ENCODE measurements at regions not wholly inside any gene's neighbourhood (a gene's known extent, or its start where the extent isn't known, plus 50 kb on each side); places are given as distances from the start of the nearest gene placed in this dataset.

DNA sequence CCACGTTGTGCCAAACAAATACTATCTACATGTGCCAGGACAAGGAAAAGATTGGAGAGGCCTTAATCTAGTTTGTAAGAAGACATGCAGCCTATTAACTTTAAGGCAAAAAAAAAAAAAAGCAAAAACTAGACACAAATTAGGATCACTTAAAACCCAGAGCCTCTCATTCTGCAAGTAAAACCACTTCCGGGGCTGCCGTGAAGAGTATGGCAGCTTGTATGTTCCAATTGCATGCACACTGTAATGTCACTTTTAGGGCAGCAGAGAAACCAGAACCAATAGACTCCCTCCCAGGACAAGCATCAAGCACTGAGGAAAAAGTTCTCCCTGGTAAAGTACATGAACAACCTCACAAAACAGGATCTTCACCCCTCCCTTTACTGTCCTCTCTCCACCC, 70.6 kb downstream of the RSL24D1 start:
- H3K4me2 ChIP-seq, result no peak overlapping the region
- H3K27ac ChIP-seq, result no peak overlapping the region
- H3K4me3 ChIP-seq, result no peak overlapping the region
- DNase-seq (ENCODE audit: low read depth in 1 of 2, low spot score in 1 of 2), result no peak
- 56% methylated on average over 3 of the region's 3 CpGs for WGBS (ENCODE audit: missing lambda C conversion rate)
- no peak for ATAC-seq
- CTCF ChIA-PET, result no interaction called here
- POLR2A ChIA-PET, result no interaction called here
- H3K9me3 ChIP-seq, result no peaks in the 10 kb centered on the region
- no peak for TF ChIP-seq ESRRA (IDR thresholded peaks at IDR 0.05; ENCODE audit: borderline replicate concordance, low read length)
- no peak for TF ChIP-seq EP300 (IDR thresholded peaks at IDR 0.05)
- TF ChIP-seq CEBPB (IDR thresholded peaks at IDR 0.05), result no peak
- no peak for TF ChIP-seq MYC (IDR thresholded peaks at IDR 0.05; ENCODE audit: borderline replicate concordance, low read length)
- TF ChIP-seq, protein P1, sequence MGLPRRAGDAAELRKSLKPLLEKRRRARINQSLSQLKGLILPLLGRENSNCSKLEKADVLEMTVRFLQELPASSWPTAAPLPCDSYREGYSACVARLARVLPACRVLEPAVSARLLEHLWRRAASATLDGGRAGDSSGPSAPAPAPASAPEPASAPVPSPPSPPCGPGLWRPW (IDR thresholded peaks at IDR 0.05), result no peak
- TF ChIP-seq EHMT2 (IDR thresholded peaks at IDR 0.05; ENCODE audit: low read depth), result no peak
- TF ChIP-seq MAZ (IDR thresholded peaks at IDR 0.05; ENCODE audit: borderline replicate concordance, low read depth, low read length), result no peak
- TF ChIP-seq NFE2L2 (conservative IDR thresholded peaks at IDR 0.05; ENCODE audit: low read length), result no peak
- no peak for TF ChIP-seq RARB (CRISPR knock-in tag; IDR thresholded peaks at IDR 0.05)
- TF ChIP-seq, protein P2, sequence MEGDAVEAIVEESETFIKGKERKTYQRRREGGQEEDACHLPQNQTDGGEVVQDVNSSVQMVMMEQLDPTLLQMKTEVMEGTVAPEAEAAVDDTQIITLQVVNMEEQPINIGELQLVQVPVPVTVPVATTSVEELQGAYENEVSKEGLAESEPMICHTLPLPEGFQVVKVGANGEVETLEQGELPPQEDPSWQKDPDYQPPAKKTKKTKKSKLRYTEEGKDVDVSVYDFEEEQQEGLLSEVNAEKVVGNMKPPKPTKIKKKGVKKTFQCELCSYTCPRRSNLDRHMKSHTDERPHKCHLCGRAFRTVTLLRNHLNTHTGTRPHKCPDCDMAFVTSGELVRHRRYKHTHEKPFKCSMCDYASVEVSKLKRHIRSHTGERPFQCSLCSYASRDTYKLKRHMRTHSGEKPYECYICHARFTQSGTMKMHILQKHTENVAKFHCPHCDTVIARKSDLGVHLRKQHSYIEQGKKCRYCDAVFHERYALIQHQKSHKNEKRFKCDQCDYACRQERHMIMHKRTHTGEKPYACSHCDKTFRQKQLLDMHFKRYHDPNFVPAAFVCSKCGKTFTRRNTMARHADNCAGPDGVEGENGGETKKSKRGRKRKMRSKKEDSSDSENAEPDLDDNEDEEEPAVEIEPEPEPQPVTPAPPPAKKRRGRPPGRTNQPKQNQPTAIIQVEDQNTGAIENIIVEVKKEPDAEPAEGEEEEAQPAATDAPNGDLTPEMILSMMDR (IDR thresholded peaks at IDR 0.05), result no peak
- TF ChIP-seq, protein P3, sequence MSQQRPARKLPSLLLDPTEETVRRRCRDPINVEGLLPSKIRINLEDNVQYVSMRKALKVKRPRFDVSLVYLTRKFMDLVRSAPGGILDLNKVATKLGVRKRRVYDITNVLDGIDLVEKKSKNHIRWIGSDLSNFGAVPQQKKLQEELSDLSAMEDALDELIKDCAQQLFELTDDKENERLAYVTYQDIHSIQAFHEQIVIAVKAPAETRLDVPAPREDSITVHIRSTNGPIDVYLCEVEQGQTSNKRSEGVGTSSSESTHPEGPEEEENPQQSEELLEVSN (IDR thresholded peaks at IDR 0.05; ENCODE audit: borderline replicate concordance, low read depth), result no peak
- no peak for TF ChIP-seq CBX2 (IDR thresholded peaks at IDR 0.05; ENCODE audit: borderline replicate concordance, low read depth)
- TF ChIP-seq SMC3 (IDR thresholded peaks at IDR 0.05), result no peak
- no peak for TF ChIP-seq HOXB13 (CRISPR knock-in tag; IDR thresholded peaks at IDR 0.05; ENCODE audit: low read depth)
- TF ChIP-seq POLR2AphosphoS2 (conservative IDR thresholded peaks at IDR 0.05; ENCODE audit: low read length), result no peak
- no peak for TF ChIP-seq JUNB (IDR thresholded peaks at IDR 0.05)
- TF ChIP-seq RNF2 (IDR thresholded peaks at IDR 0.05; ENCODE audit: borderline replicate concordance, low read depth), result no peak
- TF ChIP-seq, protein P4, sequence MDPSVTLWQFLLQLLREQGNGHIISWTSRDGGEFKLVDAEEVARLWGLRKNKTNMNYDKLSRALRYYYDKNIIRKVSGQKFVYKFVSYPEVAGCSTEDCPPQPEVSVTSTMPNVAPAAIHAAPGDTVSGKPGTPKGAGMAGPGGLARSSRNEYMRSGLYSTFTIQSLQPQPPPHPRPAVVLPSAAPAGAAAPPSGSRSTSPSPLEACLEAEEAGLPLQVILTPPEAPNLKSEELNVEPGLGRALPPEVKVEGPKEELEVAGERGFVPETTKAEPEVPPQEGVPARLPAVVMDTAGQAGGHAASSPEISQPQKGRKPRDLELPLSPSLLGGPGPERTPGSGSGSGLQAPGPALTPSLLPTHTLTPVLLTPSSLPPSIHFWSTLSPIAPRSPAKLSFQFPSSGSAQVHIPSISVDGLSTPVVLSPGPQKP (IDR thresholded peaks at IDR 0.05; ENCODE audit: low read depth, low read length), result no peak
- TF ChIP-seq JUN (IDR thresholded peaks at IDR 0.05), result no peak
- FAIRE-seq, result no peak
- no peaks in the 10 kb centered on the region for H3K4me1 ChIP-seq

DNA sequence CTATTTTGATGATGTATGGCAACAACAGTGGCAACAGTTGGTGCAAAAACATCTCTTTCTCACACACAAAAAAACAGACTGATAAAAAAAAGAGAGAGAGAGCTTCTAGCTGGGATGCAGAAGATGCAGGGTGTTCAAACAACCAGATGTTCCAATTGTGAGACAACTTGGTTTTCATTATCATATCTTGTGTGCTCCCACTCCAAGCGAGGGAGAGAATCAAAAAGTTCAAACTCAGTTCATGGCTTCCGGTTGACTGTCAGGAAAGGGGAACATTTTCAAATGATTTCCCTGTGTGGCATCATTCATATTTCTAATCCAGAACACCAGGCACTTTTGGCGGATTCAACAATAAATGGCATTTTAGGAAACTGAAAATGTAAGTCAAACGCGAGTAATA, 72.1 kb downstream of the RSL24D1 start:
- no peaks in the 10 kb centered on the region for H3K4me1 ChIP-seq
- POLR2A ChIA-PET, result no interaction called here
- no peak overlapping the region for H3K4me2 ChIP-seq
- CTCF ChIA-PET, result interaction anchor here (0.9 kb wide), 1 partner anchor 44 kb away, joined by 3 read pairs; no protein-coding TSS in a partner anchor
- FAIRE-seq (no peak), DNase-seq (ENCODE audit: low read depth in 1 of 2, low spot score in 1 of 2) (no peak), ATAC-seq (no peak)
- 53% methylated on average over 5 of the region's 5 CpGs for WGBS (ENCODE audit: missing lambda C conversion rate)
- H3K4me3 ChIP-seq, result no peak overlapping the region
- no peak overlapping the region for H3K27ac ChIP-seq
- no peaks in the 10 kb centered on the region for H3K9me3 ChIP-seq
- TF ChIP-seq KDM1A (IDR thresholded peaks at IDR 0.05; ENCODE audit: low read depth) (no peak), EHMT2 (IDR thresholded peaks at IDR 0.05; ENCODE audit: low read depth) (no peak), JUN (IDR thresholded peaks at IDR 0.05) (no peak), NR3C1 (IDR thresholded peaks at IDR 0.05) (no peak), PHF8 (IDR thresholded peaks at IDR 0.05; ENCODE audit: borderline replicate concordance, low read depth) (no peak), HOXB13 (CRISPR knock-in tag; IDR thresholded peaks at IDR 0.05; ENCODE audit: low read depth) (no peak), RNF2 (IDR thresholded peaks at IDR 0.05; ENCODE audit: borderline replicate concordance, low read depth) (no peak), KDM5A (IDR thresholded peaks at IDR 0.05) (no peak), ZFP36 (IDR thresholded peaks at IDR 0.05; ENCODE audit: borderline replicate concordance, partially characterized antibody) (no peak)
- TF ChIP-seq, protein P5, sequence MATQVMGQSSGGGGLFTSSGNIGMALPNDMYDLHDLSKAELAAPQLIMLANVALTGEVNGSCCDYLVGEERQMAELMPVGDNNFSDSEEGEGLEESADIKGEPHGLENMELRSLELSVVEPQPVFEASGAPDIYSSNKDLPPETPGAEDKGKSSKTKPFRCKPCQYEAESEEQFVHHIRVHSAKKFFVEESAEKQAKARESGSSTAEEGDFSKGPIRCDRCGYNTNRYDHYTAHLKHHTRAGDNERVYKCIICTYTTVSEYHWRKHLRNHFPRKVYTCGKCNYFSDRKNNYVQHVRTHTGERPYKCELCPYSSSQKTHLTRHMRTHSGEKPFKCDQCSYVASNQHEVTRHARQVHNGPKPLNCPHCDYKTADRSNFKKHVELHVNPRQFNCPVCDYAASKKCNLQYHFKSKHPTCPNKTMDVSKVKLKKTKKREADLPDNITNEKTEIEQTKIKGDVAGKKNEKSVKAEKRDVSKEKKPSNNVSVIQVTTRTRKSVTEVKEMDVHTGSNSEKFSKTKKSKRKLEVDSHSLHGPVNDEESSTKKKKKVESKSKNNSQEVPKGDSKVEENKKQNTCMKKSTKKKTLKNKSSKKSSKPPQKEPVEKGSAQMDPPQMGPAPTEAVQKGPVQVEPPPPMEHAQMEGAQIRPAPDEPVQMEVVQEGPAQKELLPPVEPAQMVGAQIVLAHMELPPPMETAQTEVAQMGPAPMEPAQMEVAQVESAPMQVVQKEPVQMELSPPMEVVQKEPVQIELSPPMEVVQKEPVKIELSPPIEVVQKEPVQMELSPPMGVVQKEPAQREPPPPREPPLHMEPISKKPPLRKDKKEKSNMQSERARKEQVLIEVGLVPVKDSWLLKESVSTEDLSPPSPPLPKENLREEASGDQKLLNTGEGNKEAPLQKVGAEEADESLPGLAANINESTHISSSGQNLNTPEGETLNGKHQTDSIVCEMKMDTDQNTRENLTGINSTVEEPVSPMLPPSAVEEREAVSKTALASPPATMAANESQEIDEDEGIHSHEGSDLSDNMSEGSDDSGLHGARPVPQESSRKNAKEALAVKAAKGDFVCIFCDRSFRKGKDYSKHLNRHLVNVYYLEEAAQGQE (IDR thresholded peaks at IDR 0.05), result no peak
- TF ChIP-seq, protein P4 (IDR thresholded peaks at IDR 0.05; ENCODE audit: low read depth, low read length), result no peak
- TF ChIP-seq, protein P1 (IDR thresholded peaks at IDR 0.05), result no peak
- TF ChIP-seq, protein P6, sequence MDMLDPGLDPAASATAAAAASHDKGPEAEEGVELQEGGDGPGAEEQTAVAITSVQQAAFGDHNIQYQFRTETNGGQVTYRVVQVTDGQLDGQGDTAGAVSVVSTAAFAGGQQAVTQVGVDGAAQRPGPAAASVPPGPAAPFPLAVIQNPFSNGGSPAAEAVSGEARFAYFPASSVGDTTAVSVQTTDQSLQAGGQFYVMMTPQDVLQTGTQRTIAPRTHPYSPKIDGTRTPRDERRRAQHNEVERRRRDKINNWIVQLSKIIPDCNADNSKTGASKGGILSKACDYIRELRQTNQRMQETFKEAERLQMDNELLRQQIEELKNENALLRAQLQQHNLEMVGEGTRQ (IDR thresholded peaks at IDR 0.05), result no peak

Measured in A549 (cell line).